PC-9 (cell line): ENCODE measurements at regions not wholly inside any gene's neighbourhood (a gene's known extent, or its start where the extent isn't known, plus 50 kb on each side); places are given as distances from the start of the nearest gene placed in this dataset.

Source experiments
- BruUV-seq: library from RNA; stranded (reverse); fragments of 400-500 nt; replicated peaks from 2 replicates; lab custom pipeline; 2021; lab: Mats Ljungman, UMichigan
- CTCF ChIA-PET: fragments of 300-600 bp; sonication (Branson Sonifier 250); formaldehyde crosslinking; loops from one replicate; lab custom pipeline; 2022; ENCODE audit warnings: antibody characterized with exemption; lab: Charles Lee
- POLR2A ChIA-PET: fragments of 300-600 bp; sonication (Branson Sonifier 250); formaldehyde crosslinking; loops from one replicate; lab custom pipeline; 2022; ENCODE audit warnings: antibody characterized with exemption; ENCODE audit not compliant: unreplicated experiment; lab: Charles Lee
- DNase-seq, 2 experiments: peaks; one replicate each; pipeline versions ENCODE4 v3.0.0 to v3.0.0-alpha.2; 2015 to 2022; ENCODE audit warnings: mixed read lengths in 1 of 2
- H2AFZ ChIP-seq: fragments of 200-600 bp; sonication (generic); 2 replicates; pipeline ENCODE4 v1.8.1; 2017; ENCODE audit warnings: antibody characterized with exemption
- H3F3A ChIP-seq: fragments of 200-600 bp; sonication (generic); 2 replicates; pipeline ENCODE4 v1.8.1; 2017; ENCODE audit warnings: antibody characterized with exemption, mild to moderate bottlenecking, low read depth; ENCODE audit not compliant: insufficient read depth
- H3K27ac ChIP-seq: fragments of 200-600 bp; sonication (generic); 2 replicates; pipeline ENCODE4 v1.6.1; 2016; ENCODE audit warnings: mixed run types
- H3K27me3 ChIP-seq: fragments of 200-600 bp; sonication (generic); 2 replicates; pipeline ENCODE4 v1.6.1; 2016; ENCODE audit warnings: low read depth, mixed run types; ENCODE audit not compliant: insufficient read depth
- H3K36me3 ChIP-seq: fragments of 200-600 bp; sonication (generic); 2 replicates; pipeline ENCODE4 v1.6.1; 2016; ENCODE audit warnings: low read depth, mixed run types
- H3K4me1 ChIP-seq: fragments of 200-600 bp; sonication (generic); replicated peaks from 2 replicates; pipeline ENCODE4 v1.6.1; 2016; ENCODE audit warnings: mixed run types; ENCODE audit not compliant: insufficient read depth
- H3K4me2 ChIP-seq: fragments of 200-600 bp; sonication (generic); 2 replicates; pipeline ENCODE4 v1.6.1; 2017; ENCODE audit warnings: mixed run types
- H3K4me3 ChIP-seq: fragments of 200-600 bp; sonication (generic); 2 replicates; pipeline ENCODE4 v1.6.1; 2016; ENCODE audit warnings: mixed run types
- H3K79me2 ChIP-seq: fragments of 200-600 bp; sonication (generic); 2 replicates; pipeline ENCODE4 v1.6.1; 2017; ENCODE audit warnings: low read depth, mixed run types
- H3K9me2 ChIP-seq: fragments of 200-600 bp; sonication (generic); 2 replicates; pipeline ENCODE4 v1.8.1; 2017; ENCODE audit warnings: mild to moderate bottlenecking; ENCODE audit not compliant: insufficient read depth
- H3K9me3 ChIP-seq: fragments of 200-600 bp; sonication (generic); 2 replicates; pipeline ENCODE4 v1.8.1; 2016; ENCODE audit warnings: low read depth; ENCODE audit not compliant: insufficient read depth
- H4K20me1 ChIP-seq: fragments of 200-600 bp; sonication (generic); 2 replicates; pipeline ENCODE4 v1.8.1; 2017; ENCODE audit not compliant: insufficient read depth
- EZH2 ChIP-seq: fragments of 200-600 bp; sonication (generic); IDR thresholded peaks from 2 replicates; pipeline ENCODE4 v1.8.0; 2017; ENCODE audit warnings: antibody characterized with exemption, low read depth
- intact Hi-C: fragments of 100-400 bp; cut with micrococcal nuclease; formaldehyde crosslinking; loops from one replicate; pipeline ENCODE4 v1.10.0; 2022; ENCODE audit not compliant: unreplicated experiment
- TF ChIP-seq, protein P1 (sequence below): fragments of 200-600 bp; sonication (generic); conservative IDR thresholded peaks from 2 replicates; pipeline ENCODE4 v1.6.1; 2017; ENCODE audit warnings: mixed run types, antibody characterized with exemption, mild to moderate bottlenecking, moderate library complexity

DNA sequence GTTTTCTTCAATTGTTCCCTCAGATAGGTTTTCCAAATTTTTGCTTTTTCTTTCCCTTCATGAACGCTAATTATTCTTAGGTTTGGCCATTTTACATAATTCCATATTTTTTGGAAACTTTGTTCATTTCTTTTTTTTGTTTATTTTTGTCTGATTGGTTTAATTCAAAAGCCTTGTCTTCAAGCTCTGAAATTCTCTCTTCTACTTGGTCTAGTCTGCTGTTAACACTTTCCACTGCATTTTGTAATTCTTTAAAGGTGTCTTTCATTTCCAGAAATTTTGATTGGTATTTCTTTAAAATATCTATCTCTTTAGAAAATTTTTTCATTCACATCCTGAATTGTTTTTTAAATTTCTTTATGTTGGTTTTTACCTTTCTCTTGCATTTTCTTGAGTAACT lies 63.9 kb upstream of the VLDLR start:
- intact Hi-C loops = loop anchor here (5.0 kb wide), 1 partner anchor 275 kb away; no protein-coding TSS in a partner anchor
- Histone ChIP-seq H3K4me2 (no peak overlapping the region), H3K27me3 (no peaks in the 10 kb centered on the region), H3K9me3 (0 out of 2 replicates have a peak, but pooled peaks cover 4% of the 10 kb centered on the region), H3K36me3 (no peaks in the 10 kb centered on the region), H3K27ac (no peak overlapping the region), H3K9me2 (no peaks in the 10 kb centered on the region), H3K79me2 (no peaks in the 10 kb centered on the region), H3K4me1 (peaks cover 8% of the 10 kb centered on the region; the same call in 1 of the 2 replicates), H3K4me3 (no peak overlapping the region), H2AFZ (no peak overlapping the region), H4K20me1 (no peaks in the 10 kb centered on the region), H3F3A (no peaks in the 10 kb centered on the region)
- BruUV-seq = no TSS peak
- ChIA-PET POLR2A (no interaction called here), CTCF (no interaction called here)
- TF ChIP-seq, protein P1, sequence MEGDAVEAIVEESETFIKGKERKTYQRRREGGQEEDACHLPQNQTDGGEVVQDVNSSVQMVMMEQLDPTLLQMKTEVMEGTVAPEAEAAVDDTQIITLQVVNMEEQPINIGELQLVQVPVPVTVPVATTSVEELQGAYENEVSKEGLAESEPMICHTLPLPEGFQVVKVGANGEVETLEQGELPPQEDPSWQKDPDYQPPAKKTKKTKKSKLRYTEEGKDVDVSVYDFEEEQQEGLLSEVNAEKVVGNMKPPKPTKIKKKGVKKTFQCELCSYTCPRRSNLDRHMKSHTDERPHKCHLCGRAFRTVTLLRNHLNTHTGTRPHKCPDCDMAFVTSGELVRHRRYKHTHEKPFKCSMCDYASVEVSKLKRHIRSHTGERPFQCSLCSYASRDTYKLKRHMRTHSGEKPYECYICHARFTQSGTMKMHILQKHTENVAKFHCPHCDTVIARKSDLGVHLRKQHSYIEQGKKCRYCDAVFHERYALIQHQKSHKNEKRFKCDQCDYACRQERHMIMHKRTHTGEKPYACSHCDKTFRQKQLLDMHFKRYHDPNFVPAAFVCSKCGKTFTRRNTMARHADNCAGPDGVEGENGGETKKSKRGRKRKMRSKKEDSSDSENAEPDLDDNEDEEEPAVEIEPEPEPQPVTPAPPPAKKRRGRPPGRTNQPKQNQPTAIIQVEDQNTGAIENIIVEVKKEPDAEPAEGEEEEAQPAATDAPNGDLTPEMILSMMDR = no peak
- TF ChIP-seq EZH2 = no peak
- no peak for DNase-seq

DNA sequence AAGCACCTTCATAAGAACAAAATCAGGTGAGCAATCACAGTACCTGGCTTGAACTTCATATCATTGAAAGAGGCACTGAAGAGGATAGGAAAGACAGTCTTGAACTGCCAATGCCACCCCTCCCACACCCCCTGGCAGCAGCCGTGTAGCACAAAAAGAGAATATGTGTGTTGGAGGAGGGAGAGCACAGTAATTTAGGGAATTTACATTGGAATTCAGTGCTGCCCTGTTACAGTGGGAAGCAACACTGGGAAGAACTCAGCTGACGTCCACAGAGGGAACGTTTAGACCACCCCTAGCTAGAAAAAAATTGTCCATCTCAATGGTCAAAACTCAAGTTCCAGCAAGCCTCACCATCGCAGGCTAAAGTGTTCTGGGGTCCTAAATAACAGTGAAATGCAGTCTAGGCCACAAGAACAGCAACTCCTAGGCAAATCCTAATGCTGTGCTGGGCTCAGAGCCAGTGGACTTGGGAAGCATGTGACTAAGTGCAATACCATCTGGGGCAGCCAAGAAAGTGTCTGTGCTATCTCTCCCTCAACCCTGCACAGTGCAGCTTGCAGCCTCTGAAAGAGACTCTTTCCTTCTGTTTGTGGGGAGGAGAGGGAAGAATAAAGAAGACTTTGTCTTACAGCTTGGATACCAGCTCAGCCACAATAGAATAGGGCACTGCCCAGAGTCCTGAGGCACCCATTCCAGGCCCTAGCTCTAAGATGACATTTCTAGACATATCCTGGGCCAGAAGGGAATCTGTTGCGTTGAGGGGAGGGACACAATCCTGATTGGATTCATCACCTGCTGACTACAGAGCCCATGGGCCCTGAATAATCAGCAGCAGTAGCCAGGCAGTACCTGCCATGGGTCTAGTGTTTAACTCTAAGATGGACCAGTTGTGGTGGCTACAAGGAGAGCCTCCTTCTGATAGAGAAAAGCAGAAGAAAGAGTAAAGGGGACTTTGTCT lies 62.1 kb upstream of the VLDLR start:
- Histone ChIP-seq H3K4me3 (no peak overlapping the region), H3K27me3 (no peaks in the 10 kb centered on the region), H3K9me3 (0 out of 2 replicates have a peak, but pooled peaks cover 4% of the 10 kb centered on the region), H3K4me2 (peak overlapping the region; percentile 23; the same call in 1 of the 2 replicates), H2AFZ (no peak overlapping the region), H3K79me2 (no peaks in the 10 kb centered on the region), H3F3A (no peaks in the 10 kb centered on the region), H3K27ac (no peak overlapping the region), H3K9me2 (no peaks in the 10 kb centered on the region), H4K20me1 (no peaks in the 10 kb centered on the region), H3K36me3 (no peaks in the 10 kb centered on the region), H3K4me1 (peaks cover 8% of the 10 kb centered on the region; the same call in 1 of the 2 replicates)
- peak; percentile 47 to 48 for DNase-seq
- TF ChIP-seq EZH2 = no peak
- TF ChIP-seq, protein P1 = no peak
- intact Hi-C loops = loop anchor here (5.0 kb wide), 1 partner anchor 277 kb away; no protein-coding TSS in a partner anchor
- BruUV-seq = no TSS peak
- POLR2A ChIA-PET = interaction anchor here (0.8 kb wide), 1 partner anchor 169 kb away, joined by 5 read pairs; no protein-coding TSS in a partner anchor
- CTCF ChIA-PET = no interaction called here

DNA sequence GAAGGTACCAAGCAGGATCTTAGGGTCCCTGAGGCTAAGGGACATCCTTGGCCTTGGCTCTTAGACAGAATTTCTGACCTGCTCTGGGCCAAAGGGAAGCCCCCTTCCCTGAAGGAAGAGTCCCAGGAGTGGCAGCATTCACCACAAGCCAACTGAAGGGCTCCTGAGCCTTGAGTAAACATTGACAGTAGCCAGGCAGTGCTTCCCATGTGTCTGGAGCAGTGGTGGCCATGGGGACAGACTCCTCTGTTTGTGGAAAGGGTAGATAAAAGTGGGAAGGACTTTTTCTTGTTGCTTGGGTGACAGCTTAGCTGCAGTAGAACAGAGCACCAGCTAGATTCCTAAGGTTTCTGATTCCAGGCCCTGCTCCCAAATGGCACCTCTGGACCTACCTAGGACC lies 61.4 kb upstream of the VLDLR start:
- Histone ChIP-seq H3K27me3 (no peaks in the 10 kb centered on the region), H3F3A (no peaks in the 10 kb centered on the region), H3K4me3 (no peak overlapping the region), H3K9me3 (0 out of 2 replicates have a peak, but pooled peaks cover 4% of the 10 kb centered on the region), H3K4me2 (no peak overlapping the region), H3K79me2 (no peaks in the 10 kb centered on the region), H3K36me3 (no peaks in the 10 kb centered on the region), H4K20me1 (no peaks in the 10 kb centered on the region), H2AFZ (no peak overlapping the region), H3K4me1 (peaks cover 8% of the 10 kb centered on the region; the same call in 1 of the 2 replicates), H3K27ac (no peak overlapping the region), H3K9me2 (no peaks in the 10 kb centered on the region)
- CTCF ChIA-PET = no interaction called here
- no TSS peak for BruUV-seq
- intact Hi-C loops = no loop called here
- POLR2A ChIA-PET = interaction anchor here (0.8 kb wide), 1 partner anchor 168 kb away, joined by 5 read pairs; no protein-coding TSS in a partner anchor
- no peak for DNase-seq
- TF ChIP-seq, protein P1 = no peak
- TF ChIP-seq EZH2 = no peak
